DMS 273 (cell line): ENCODE measurements at regions not wholly inside any gene's neighbourhood (a gene's known extent, or its start where the extent isn't known, plus 50 kb on each side); places are given as distances from the start of the nearest gene placed in this dataset.
"Not testable (repeated sequence)": the region's sequence is repeated elsewhere in the genome, so short reads cannot be mapped to it uniquely, and the experiment has no call there.

ENCODE experiments used
- DNase-seq: peaks from one replicate; lab custom pipeline; 2025; ENCODE audit not compliant: unreplicated experiment; lab: John Stamatoyannopoulos, UW

- peak; percentile 31 for DNase-seq
Measured at GRCh38 chr9:41643571-41644279, 454.6 kb upstream of the ZNG1F start.

GRCh38 chr9:41633726-41634125 is 444.6 kb upstream of the ZNG1F start:
- DNase-seq = not testable (repeated sequence)

- DNase-seq = not testable (repeated sequence)
Measured at GRCh38 chr9:41623666-41624065, 434.5 kb upstream of the ZNG1F start.

DNA sequence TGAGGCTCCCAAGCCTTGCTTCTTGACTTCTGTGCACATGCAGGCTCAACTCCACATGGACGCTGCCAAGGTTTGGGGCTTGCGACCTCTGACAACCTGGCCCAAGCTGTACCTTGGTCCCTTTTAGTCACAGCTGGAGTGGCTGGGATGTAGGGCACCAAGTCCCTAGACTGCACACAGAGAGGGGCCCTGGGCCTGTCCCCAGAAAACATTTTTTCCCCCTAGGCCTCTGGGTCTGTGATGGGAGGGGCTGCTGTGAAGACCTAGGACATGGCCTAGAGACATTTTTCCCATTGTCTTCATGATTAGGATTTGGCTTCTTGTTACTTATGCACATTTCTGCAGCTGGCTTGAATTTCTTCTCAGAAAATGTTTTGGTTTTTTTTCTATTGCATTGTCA is 430.1 kb upstream of the ZNG1F start:
- DNase-seq = not testable (repeated sequence)

DNA sequence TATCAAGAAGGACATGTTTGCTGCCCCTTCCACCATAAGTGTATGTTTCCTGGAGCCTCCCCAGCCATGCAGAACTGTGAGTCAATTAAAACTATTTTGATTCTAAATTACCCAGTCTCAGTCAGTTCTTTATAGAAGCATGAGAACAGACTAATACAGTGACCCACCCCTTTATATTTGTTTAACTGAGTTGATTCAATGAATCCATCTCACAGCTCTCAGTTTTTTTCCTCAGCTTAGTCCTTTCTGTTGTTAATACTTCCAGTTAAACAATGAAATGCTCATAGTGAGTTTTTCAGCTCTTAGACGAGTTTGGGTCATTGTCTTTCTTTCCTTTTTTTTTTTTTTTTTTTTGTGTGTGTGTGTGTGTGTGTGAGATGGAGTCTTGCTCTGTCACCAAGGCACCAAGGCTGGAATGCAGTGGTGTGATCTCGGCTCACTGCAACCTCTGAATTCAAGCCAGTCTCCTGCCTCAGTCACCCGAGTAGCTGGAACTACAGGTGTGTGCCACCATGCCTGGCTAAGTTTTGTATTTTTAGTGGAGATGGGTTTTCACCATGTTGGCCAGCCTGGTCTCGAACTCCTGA is 417.9 kb upstream of the ZNG1F start:
- not testable (repeated sequence) for DNase-seq

DNA sequence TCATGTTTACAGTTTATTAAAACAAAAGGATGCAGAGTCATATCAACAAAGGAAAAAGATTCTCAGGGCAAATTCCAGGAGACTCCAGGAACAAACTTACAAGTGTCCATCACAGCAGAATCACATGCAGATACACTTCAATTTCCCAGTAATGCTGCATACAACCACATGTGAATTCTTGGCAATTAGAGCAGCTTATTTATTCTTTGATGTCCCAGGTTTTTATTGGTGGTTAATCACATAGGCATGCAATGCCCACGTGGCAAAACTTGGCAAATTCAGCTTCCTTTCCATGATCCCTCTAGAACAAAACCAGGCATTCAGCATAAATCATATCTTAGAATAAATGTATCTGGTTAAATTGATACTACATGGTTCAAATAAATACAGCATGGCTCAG is 376.5 kb upstream of the ZNG1F start:
- DNase-seq = not testable (repeated sequence)
